Middle frontal gyrus (tissue), 1 donor: ENCODE measurements at regions not wholly inside any gene's neighbourhood (a gene's known extent, or its start where the extent isn't known, plus 50 kb on each side); places are given as distances from the start of the nearest gene placed in this dataset.
"Not testable (repeated sequence)": the region's sequence is repeated elsewhere in the genome, so short reads cannot be mapped to it uniquely, and the experiment has no call there.

ENCODE experiments used
- DNase-seq: peaks from one replicate; pipeline ENCODE4 v3.0.0-alpha.2; 2015; ENCODE audit warnings: low spot score; ENCODE audit errors: extremely low spot score

DNA sequence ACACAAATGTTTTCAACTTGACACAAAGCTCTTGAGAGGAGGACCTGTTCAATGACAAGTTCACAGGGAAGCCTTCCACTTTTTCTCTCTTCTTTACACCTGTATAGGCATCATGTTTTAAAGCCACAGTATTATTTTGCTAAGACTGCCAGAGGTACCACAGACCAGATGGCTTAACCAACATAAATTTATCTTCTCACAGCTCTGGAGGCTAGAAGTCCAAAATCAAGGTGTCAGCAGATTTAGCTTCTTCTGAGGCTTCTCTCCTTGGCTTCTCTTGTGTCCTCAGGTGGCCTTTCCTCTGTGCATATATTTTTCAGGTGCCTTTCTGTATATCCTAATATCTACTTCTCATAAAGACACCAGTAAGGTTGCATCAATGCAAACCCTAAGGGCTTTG is 435.2 kb upstream of the GBE1 start:
- no peak for DNase-seq

GRCh38 chr3:82194870-82195269 is 433.4 kb upstream of the GBE1 start:
- no peak for DNase-seq

DNA sequence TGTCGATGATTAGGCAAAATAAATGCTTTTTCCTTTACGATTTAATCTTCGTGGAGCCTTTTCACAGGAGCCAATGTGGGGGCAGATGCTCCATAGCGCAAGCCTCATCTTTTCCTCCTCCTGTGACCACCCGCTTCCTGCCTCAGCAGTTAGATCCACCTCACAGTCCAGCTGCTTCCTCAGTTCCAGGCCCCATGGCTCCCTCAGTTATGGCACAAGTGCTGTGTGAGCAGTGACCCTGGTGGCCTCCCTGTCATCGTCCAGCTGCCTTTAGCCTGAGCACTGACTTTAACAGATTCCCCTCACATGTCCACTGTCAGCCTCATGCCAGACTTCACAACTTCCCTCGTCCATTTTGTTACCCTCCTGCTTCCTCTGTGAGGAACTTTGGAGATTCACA is 424.6 kb upstream of the GBE1 start:
- no peak for DNase-seq

GRCh38 chr3:82179291-82179690 is 417.8 kb upstream of the GBE1 start:
- DNase-seq: no peak

GRCh38 chr3:82178291-82178690 is 416.8 kb upstream of the GBE1 start:
- DNase-seq: no peak

- DNase-seq: no peak
Measured at GRCh38 chr3:82177774-82178173, 416.3 kb upstream of the GBE1 start.

GRCh38 chr3:82165266-82165665 is 403.8 kb upstream of the GBE1 start:
- no peak for DNase-seq

GRCh38 chr3:82163907-82164520 is 402.6 kb upstream of the GBE1 start:
- DNase-seq: no peak

DNA sequence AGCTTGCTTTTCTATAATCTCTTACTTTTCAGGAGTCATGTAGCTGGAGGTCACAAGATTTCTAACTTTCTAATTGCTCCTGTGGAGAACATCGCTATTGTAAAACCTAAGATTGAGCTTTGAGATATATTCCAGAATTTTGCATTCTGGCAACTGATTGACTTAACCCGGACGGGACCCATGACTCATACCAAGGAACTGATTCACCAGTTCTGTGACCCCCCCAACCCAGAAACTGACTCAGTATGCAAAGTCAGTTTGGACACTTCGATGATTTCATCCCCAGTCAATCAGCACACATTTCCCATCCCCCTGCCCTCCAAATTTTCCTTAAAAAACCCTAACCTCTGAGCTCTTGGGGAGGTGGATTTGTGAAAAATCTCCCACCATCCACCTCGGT is 396.5 kb upstream of the GBE1 start:
- no peak for DNase-seq

DNA sequence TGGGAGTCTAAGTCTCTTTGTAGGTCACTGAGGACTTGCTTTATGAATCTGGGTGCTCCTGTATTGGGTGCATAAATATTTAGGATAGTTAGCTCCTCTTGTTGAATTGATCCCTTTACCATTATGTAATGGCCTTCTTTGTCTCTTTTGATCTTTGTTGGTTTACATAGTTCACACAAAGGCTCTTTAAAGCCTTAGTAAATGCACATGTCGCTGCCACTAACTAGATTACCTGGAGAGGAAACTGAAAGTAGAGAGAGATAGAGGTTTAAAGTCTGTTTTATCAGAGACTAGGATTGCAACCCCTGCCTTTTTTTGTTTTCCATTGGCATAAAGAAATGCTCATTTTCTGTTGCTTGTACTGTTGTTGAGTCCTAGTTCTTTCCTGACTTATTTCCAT is 392.4 kb upstream of the GBE1 start:
- not testable (repeated sequence) for DNase-seq

- DNase-seq: no peak
Measured at GRCh38 chr3:82145742-82146141, 384.3 kb upstream of the GBE1 start.

GRCh38 chr3:82144811-82145210 is 383.4 kb upstream of the GBE1 start:
- DNase-seq: no peak

DNA sequence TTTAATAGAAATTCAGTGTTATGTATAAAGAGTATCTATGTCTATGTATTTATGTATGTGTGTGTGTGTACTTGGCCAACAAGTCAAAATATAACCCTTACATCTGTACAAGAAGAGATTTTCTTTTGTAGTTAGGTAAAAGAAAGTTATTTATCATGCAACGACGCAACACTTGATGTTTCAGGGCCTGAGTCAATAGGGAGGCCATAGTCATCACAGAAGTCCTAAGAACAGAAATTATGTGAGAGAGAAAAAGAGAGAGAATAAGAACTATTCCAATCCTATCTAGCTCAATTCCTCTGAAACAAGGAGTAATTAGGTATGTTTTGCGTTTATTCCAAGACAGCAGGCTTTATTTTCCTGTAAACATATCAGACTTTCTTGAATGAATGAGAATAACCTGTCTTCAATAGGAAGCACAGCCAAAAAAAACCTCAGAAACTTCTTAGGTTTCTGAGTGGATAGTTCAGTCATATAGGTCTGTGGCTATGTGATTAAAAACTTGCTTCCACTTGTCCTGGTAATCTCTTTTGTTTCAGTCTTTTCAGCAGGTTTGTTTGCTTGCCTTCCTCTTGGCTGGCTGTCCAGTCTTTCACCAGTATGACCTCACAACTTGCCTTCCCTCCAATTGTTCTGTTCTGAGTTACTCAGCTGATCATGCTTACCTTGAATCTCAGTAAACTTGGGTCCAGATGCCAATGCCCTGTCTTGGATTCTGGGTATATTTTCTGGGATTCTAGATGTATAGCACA is 382.4 kb upstream of the GBE1 start:
- DNase-seq: no peak

DNA sequence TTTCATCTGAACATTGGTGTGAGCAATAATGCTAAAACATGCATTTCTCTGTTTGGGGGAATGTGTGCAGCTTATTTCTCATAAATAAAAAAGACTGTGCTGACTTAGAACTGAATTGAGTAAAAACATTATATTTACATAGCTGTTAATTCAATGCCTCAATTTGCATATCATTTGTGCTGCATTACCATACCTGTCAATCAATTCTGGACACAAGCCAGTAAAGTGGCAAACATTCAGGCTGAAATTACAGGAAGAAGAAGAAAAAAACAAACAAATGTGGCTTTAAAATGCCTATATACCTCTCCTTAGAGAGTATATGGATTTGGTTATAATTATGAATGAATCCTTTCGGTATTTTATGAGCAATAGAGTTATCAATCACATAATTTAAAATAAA is 380.1 kb upstream of the GBE1 start:
- no peak for DNase-seq

- DNase-seq: no peak
Measured at GRCh38 chr3:82137861-82138260, 376.4 kb upstream of the GBE1 start.

DNA sequence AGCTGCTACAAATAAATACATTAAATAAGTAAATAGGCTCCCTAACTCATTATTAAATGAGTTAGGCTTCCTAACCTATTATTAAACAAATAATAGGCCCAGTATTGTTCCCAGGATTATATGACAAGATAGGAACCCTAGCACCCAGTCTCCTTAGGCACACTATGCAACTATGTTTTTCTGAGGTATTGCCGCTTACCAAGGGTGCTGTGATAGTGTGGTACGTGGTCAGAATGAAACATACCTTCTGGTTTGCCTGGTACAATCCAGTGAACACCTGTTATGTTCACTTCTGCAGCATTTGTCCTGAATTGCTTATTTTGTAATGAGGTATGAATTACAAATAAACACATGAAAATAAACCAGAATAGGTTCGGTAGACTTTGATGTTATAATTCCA is 375.6 kb upstream of the GBE1 start:
- no peak for DNase-seq

GRCh38 chr3:82133070-82133606 is 371.7 kb upstream of the GBE1 start:
- no peak for DNase-seq

GRCh38 chr3:82132210-82133069 is 371.0 kb upstream of the GBE1 start:
- no peak for DNase-seq

- no peak for DNase-seq
Measured at GRCh38 chr3:82130046-82130445, 368.6 kb upstream of the GBE1 start.

DNA sequence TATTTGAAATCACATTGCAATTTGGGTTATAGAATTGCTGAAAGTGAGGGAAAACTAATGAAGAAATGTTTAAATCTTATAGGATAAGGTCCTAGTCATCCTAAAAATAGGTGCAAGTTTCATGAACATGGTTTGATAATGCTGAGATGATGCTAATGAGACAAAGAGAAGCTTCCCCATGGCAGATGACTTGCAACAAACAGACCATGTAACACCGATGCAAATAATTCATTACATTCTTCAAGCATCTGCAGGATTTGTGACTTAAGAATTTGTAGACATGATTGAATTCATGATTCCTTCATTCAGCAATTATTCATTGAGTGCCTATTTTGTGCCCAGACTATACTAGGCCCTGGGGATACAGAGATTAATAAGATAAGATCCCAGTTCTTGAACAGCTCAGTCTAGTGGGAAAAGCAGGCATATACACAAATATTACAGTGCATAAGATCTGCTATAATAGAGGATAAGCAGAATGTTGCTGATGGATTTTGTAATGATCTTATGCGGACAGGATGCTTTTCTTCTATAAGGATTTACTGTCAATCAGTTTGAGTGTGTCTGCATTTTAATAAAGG is 367.9 kb upstream of the GBE1 start:
- no peak for DNase-seq

GRCh38 chr3:82128271-82128670 is 366.8 kb upstream of the GBE1 start:
- DNase-seq: no peak
